ENCODE measurements at regions not wholly inside any gene's neighbourhood (a gene's known extent, or its start where the extent isn't known, plus 50 kb on each side); places are given as distances from the start of the nearest gene placed in this dataset.

DNA sequence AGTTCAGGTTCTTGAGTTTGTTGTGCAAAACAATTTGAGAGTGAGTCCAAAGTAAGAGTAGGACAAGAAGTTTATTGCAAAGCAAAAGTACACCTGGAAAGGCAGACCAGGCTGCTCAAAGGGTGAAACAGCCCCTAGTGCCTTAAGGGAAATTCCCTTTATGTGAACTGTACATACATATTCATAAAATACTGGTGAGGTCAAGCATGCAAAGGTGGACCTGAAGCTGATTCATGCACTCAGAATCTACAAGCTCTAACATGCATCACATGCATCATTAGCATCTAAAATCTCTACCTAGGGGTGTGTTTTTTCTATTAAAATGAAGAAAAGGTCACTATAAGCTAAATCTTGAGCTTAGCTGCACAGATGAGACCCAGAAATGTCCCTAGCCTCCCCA is 266.9 kb downstream of the SPATA18 start:
- TF ChIP-seq, protein P1, sequence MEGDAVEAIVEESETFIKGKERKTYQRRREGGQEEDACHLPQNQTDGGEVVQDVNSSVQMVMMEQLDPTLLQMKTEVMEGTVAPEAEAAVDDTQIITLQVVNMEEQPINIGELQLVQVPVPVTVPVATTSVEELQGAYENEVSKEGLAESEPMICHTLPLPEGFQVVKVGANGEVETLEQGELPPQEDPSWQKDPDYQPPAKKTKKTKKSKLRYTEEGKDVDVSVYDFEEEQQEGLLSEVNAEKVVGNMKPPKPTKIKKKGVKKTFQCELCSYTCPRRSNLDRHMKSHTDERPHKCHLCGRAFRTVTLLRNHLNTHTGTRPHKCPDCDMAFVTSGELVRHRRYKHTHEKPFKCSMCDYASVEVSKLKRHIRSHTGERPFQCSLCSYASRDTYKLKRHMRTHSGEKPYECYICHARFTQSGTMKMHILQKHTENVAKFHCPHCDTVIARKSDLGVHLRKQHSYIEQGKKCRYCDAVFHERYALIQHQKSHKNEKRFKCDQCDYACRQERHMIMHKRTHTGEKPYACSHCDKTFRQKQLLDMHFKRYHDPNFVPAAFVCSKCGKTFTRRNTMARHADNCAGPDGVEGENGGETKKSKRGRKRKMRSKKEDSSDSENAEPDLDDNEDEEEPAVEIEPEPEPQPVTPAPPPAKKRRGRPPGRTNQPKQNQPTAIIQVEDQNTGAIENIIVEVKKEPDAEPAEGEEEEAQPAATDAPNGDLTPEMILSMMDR (conservative IDR thresholded peaks at IDR 0.05; ENCODE audit: low read depth, low read length): no peak
- no peak for TF ChIP-seq EZH2 (IDR thresholded peaks at IDR 0.05; ENCODE audit: low read length, unreplicated experiment)
- no peak for TF ChIP-seq EZH2phosphoT487 (IDR thresholded peaks at IDR 0.05; ENCODE audit: borderline replicate concordance, low read length)
